Endothelial cell (in vitro differentiated cells): ENCODE measurements at regions not wholly inside any gene's neighbourhood (a gene's known extent, or its start where the extent isn't known, plus 50 kb on each side); places are given as distances from the start of the nearest gene placed in this dataset.

Experiments
- DNase-seq: peaks from one replicate; pipeline ENCODE4 v3.0.0; 2021; ENCODE audit warnings: low spot score
- H3K27ac Mint-ChIP-seq: one replicate; pipeline ENCODE4 v1.8.0; 2021; ENCODE audit warnings: mixed read lengths, inconsistent platforms; ENCODE audit not compliant: unreplicated experiment
- H3K27me3 Mint-ChIP-seq: one replicate; pipeline ENCODE4 v1.8.0; 2021; ENCODE audit warnings: mild to moderate bottlenecking, moderate library complexity, mixed read lengths, inconsistent platforms; ENCODE audit not compliant: unreplicated experiment
- H3K36me3 Mint-ChIP-seq: one replicate; pipeline ENCODE4 v1.8.0; 2021; ENCODE audit warnings: mild to moderate bottlenecking, low read depth, mixed read lengths, inconsistent platforms; ENCODE audit not compliant: unreplicated experiment
- H3K4me1 Mint-ChIP-seq: one replicate; pipeline ENCODE4 v1.8.0; 2021; ENCODE audit warnings: mild to moderate bottlenecking, mixed read lengths, inconsistent platforms; ENCODE audit not compliant: unreplicated experiment
- H3K4me3 Mint-ChIP-seq: one replicate; pipeline ENCODE4 v1.8.0; 2021; ENCODE audit warnings: mild to moderate bottlenecking, mixed read lengths, inconsistent platforms; ENCODE audit not compliant: unreplicated experiment
- H3K9me3 Mint-ChIP-seq: one replicate; pipeline ENCODE4 v1.8.0; 2021; ENCODE audit warnings: mixed read lengths, inconsistent platforms; ENCODE audit not compliant: unreplicated experiment
- CTCF ChIP-seq: fragments of 200-600 bp; sonication (generic); IDR thresholded peaks from one replicate; pipeline ENCODE4 v1.5.0; 2021; ENCODE audit warnings: antibody characterized with exemption; ENCODE audit not compliant: unreplicated experiment

GRCh38 chr10:121179006-121179405 lies 327.8 kb downstream of the WDR11 start:
- H3K27ac Mint-ChIP-seq, result no peak overlapping the region
- no peak for TF ChIP-seq CTCF
- no peak overlapping the region for H3K4me3 Mint-ChIP-seq
- H3K4me1 Mint-ChIP-seq, result no peaks in the 10 kb centered on the region
- no peaks in the 10 kb centered on the region for H3K36me3 Mint-ChIP-seq
- H3K27me3 Mint-ChIP-seq, result no peaks in the 10 kb centered on the region
- DNase-seq, result no peak
- H3K9me3 Mint-ChIP-seq, result no peaks in the 10 kb centered on the region

DNA sequence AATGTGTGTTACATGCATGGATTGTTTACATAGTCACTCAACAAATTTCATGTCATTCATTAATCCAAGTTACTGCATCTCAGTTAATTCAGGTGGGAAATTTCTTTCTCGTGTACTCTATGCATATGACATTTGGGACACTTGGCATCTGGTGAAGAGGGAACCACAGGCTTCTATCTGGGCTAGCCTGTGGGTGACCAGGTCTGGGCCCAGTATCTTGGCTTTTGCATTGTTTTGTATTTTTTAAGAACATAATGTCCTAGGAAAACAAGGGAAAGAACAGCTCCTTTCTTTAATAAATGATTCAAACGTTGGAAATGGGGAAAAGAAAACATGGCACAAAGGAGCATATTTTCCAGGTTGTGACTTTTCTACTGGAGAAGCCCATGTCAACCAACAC lies 331.1 kb downstream of the WDR11 start:
- no peak for DNase-seq
- no peak for TF ChIP-seq CTCF
- Mint-ChIP-seq H3K9me3 (no peaks in the 10 kb centered on the region), H3K27ac (no peak overlapping the region), H3K4me3 (no peak overlapping the region), H3K36me3 (no peaks in the 10 kb centered on the region), H3K4me1 (no peaks in the 10 kb centered on the region), H3K27me3 (no peaks in the 10 kb centered on the region)

DNA sequence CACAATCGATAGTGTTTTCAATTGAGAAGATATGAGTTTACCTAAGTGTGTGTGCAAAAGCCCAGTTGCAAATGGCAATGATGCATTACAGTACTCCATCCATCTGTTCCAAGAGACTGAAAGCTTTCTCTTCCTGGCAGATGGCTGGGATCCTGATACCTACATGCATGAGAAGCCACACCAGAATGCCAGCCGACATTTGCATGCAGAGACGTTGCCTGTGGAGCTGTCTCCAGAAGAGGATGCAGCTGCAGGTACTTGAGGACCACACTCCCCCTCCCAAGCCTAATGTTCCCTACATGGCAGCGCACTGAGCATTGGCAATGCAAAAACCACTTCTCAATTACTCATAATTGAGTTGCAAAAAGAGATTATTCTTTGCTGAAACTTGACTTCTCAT lies 332.1 kb downstream of the WDR11 start:
- H3K4me1 Mint-ChIP-seq, result no peaks in the 10 kb centered on the region
- DNase-seq, result no peak
- no peaks in the 10 kb centered on the region for H3K36me3 Mint-ChIP-seq
- no peak overlapping the region for H3K27ac Mint-ChIP-seq
- H3K27me3 Mint-ChIP-seq, result no peaks in the 10 kb centered on the region
- TF ChIP-seq CTCF, result no peak
- no peak overlapping the region for H3K4me3 Mint-ChIP-seq
- no peaks in the 10 kb centered on the region for H3K9me3 Mint-ChIP-seq

GRCh38 chr10:121183707-121184106 lies 332.5 kb downstream of the WDR11 start:
- no peaks in the 10 kb centered on the region for H3K9me3 Mint-ChIP-seq
- H3K4me1 Mint-ChIP-seq, result no peaks in the 10 kb centered on the region
- TF ChIP-seq CTCF, result no peak

DNA sequence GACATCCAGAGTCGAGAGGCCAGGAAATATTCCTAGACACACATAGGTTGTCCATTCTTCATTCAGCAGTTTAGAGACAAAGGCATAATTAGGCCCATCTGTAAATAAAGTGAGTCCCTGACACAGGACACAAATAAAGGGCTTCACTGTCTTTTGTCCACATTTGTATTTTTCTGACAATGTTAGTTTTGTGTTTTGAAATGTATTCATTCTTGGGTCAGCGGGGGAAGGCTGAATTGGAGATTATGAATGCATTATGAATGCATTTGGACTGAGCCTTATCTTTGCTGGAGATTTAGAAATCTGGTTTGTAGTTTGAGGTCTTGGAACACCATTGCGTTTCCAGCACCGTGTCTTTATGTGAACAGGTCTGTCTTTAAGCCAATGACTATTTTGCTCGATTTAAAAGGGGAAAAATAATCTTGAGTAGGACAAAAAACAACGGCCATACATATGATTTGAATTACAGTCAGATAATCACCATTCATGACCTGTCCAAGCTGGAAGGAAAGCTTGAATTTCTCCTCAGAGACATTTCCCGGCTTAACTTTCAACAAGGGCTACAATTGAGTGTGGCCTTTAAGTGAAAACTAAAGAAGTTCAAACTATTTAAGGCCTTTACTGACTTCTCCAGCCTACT lies 334.8 kb downstream of the WDR11 start:
- Mint-ChIP-seq H3K4me3 (no peak overlapping the region), H3K4me1 (no peaks in the 10 kb centered on the region), H3K27ac (no peak overlapping the region), H3K36me3 (no peaks in the 10 kb centered on the region), H3K9me3 (no peaks in the 10 kb centered on the region), H3K27me3 (no peaks in the 10 kb centered on the region)
- no peak for DNase-seq
- no peak for TF ChIP-seq CTCF

More at GRCh38 chr10:121183707-121184106, 332.5 kb downstream of the WDR11 start:
- H3K27me3 Mint-ChIP-seq, result no peaks in the 10 kb centered on the region
- no peak overlapping the region for H3K4me3 Mint-ChIP-seq
- no peaks in the 10 kb centered on the region for H3K36me3 Mint-ChIP-seq
- H3K27ac Mint-ChIP-seq, result no peak overlapping the region
- DNase-seq, result no peak
